SK-N-SH (cell line): ENCODE measurements at regions not wholly inside any gene's neighbourhood (a gene's known extent, or its start where the extent isn't known, plus 50 kb on each side); places are given as distances from the start of the nearest gene placed in this dataset.

Source experiments
- CTCF ChIA-PET: fragments of 300-600, 350-600 bp; formaldehyde crosslinking; extraction: SDS; loops from one replicate; lab custom pipeline; 2021; lab: Yijun Ruan, JAX
- POLR2A ChIA-PET: fragments of 350-600 bp; sonication (Branson Sonifier 250); formaldehyde crosslinking; extraction: SDS; loops from one replicate; lab custom pipeline; 2020; ENCODE audit warnings: antibody characterized with exemption, inconsistent platforms; lab: Yijun Ruan, JAX
- DNase-seq: peaks from one replicate; pipeline ENCODE4 v3.0.0; 2012
- H2AFZ ChIP-seq: fragments of 200-600 bp; sonication (generic); 2 replicates; pipeline ENCODE4 v1.8.1; 2016; ENCODE audit warnings: antibody characterized with exemption, mild to moderate bottlenecking, low read depth
- H3F3A ChIP-seq: fragments of 200-600 bp; sonication (generic); replicated peaks from 2 replicates; pipeline ENCODE3; 2016; ENCODE audit warnings: antibody characterized with exemption, mild to moderate bottlenecking; ENCODE audit not compliant: insufficient read depth
- H3K27ac ChIP-seq, 2 experiments: fragments of 200-500 bp in 1 of 2; fragments of 200-600 bp in 1 of 2; sonication (Bioruptor generic) in 1 of 2; sonication (generic), shearing (Covaris generic) in 1 of 2; 2 replicates each; pipeline versions ENCODE4 v1.5.1 to v1.6.1; 2014 to 2016; ENCODE audit warnings: low read depth in 2 of 2, inconsistent platforms in 1 of 2, low read length in 1 of 2, mild to moderate bottlenecking in 1 of 2, mixed read lengths in 1 of 2
- H3K27me3 ChIP-seq: fragments of 200-600 bp; sonication (generic), shearing (Covaris generic); 2 replicates; pipeline ENCODE4 v1.6.1; 2016; ENCODE audit warnings: mixed run types; ENCODE audit not compliant: insufficient read depth
- H3K36me3 ChIP-seq, 2 experiments: fragments of 200-500 bp in 1 of 2; fragments of 200-600 bp in 1 of 2; sonication (Bioruptor generic) in 1 of 2; sonication (generic) in 1 of 2; replicated peaks in 1 of 2; 2 replicates each; pipeline versions ENCODE3 to v1.5.1; 2014 to 2016; ENCODE audit warnings: low read length in 1 of 2, mild to moderate bottlenecking in 1 of 2; ENCODE audit not compliant: insufficient read depth in 2 of 2, control insufficient read depth in 1 of 2
- H3K4me1 ChIP-seq, 2 experiments: fragments of 200-500 bp in 1 of 2; fragments of 200-600 bp in 1 of 2; sonication (Bioruptor generic) in 1 of 2; sonication (generic), shearing (Covaris generic) in 1 of 2; 2 replicates each; pipeline versions ENCODE4 v1.5.1 to v1.6.1; 2014 to 2016; ENCODE audit warnings: low read depth in 1 of 2, low read length in 1 of 2, mixed run types in 1 of 2; ENCODE audit not compliant: insufficient read depth in 2 of 2, control insufficient read depth in 1 of 2
- H3K4me2 ChIP-seq: fragments of 200-600 bp; sonication (generic), shearing (Covaris generic); 2 replicates; pipeline ENCODE4 v1.6.1; 2017; ENCODE audit warnings: mixed run types
- H3K4me3 ChIP-seq, 2 experiments: fragments of 200-500 bp in 1 of 2; fragments of 200-600 bp in 1 of 2; sonication (Bioruptor generic) in 1 of 2; sonication (generic), shearing (Covaris generic) in 1 of 2; 2 replicates each; pipeline versions ENCODE4 v1.5.1 to v1.8.1; 2014 to 2016; ENCODE audit warnings: low read depth in 2 of 2, inconsistent platforms in 1 of 2, low read length in 1 of 2, mild to moderate bottlenecking in 1 of 2, mixed read lengths in 1 of 2, moderate library complexity in 1 of 2
- H3K79me2 ChIP-seq: fragments of 200-600 bp; sonication (generic); 2 replicates; pipeline ENCODE4 v1.8.1; 2017; ENCODE audit warnings: mild to moderate bottlenecking; ENCODE audit not compliant: insufficient read depth
- H3K9ac ChIP-seq: fragments of 200-600 bp; sonication (generic); 2 replicates; pipeline ENCODE4 v1.6.1; 2017; ENCODE audit warnings: mixed run types
- H3K9me2 ChIP-seq: fragments of 200-600 bp; sonication (generic); 2 replicates; pipeline ENCODE4 v1.6.1; 2017; ENCODE audit warnings: mixed run types
- H3K9me3 ChIP-seq: fragments of 200-600 bp; sonication (generic); 2 replicates; pipeline ENCODE4 v1.6.1; 2017; ENCODE audit warnings: mixed run types, mild to moderate bottlenecking, moderate library complexity
- H4K20me1 ChIP-seq: fragments of 200-600 bp; sonication (generic); 2 replicates; pipeline ENCODE4 v1.6.1; 2017; ENCODE audit warnings: mild to moderate bottlenecking, mixed run types; ENCODE audit not compliant: insufficient read depth
- CHD2 ChIP-seq: fragments of 150-350 bp; IDR thresholded peaks from 2 replicates; pipeline ENCODE4 v1.6.1; 2018; ENCODE audit warnings: low read length; ENCODE audit not compliant: partially characterized antibody
- ELF1 ChIP-seq: IDR thresholded peaks from 2 replicates; pipeline ENCODE4 v1.4.0; 2012
- EZH2phosphoT487 ChIP-seq: fragments of 200-600 bp; sonication (generic); IDR thresholded peaks from 2 replicates; pipeline ENCODE4 v1.6.1; 2017; ENCODE audit warnings: low read depth, mixed run types, mild to moderate bottlenecking, antibody characterized with exemption, moderate library complexity, borderline replicate concordance
- FOXM1 ChIP-seq: IDR thresholded peaks from 2 replicates; pipeline ENCODE4 v1.4.0; 2012; ENCODE audit warnings: low read depth, mild to moderate bottlenecking
- GABPA ChIP-seq: IDR thresholded peaks from 2 replicates; pipeline ENCODE4 v1.4.0; 2012; ENCODE audit warnings: low read depth, mild to moderate bottlenecking
- JUND ChIP-seq: IDR thresholded peaks from 2 replicates; pipeline ENCODE4 v1.4.0; 2012
- MEF2A ChIP-seq: IDR thresholded peaks from 2 replicates; pipeline ENCODE4 v1.4.0; 2012; ENCODE audit warnings: low read depth, borderline replicate concordance
- MXI1 ChIP-seq: IDR thresholded peaks from 2 replicates; pipeline ENCODE4 v1.6.1; 2012; ENCODE audit warnings: mild to moderate bottlenecking, low read depth, low read length, improper control_type of control experiment
- NFIC ChIP-seq: IDR thresholded peaks from 2 replicates; pipeline ENCODE4 v1.4.0; 2012; ENCODE audit warnings: borderline replicate concordance
- NRF1 ChIP-seq: IDR thresholded peaks from 2 replicates; pipeline ENCODE4 v1.6.1; 2012; ENCODE audit warnings: low read depth, mild to moderate bottlenecking, low read length
- RAD21 ChIP-seq: IDR thresholded peaks from 2 replicates; pipeline ENCODE4 v1.6.1; 2012; ENCODE audit warnings: mild to moderate bottlenecking, low read length
- RCOR1 ChIP-seq: fragments of 150-350 bp; IDR thresholded peaks from 2 replicates; pipeline ENCODE4 v1.6.1; 2017; ENCODE audit warnings: antibody characterized with exemption, low read length
- SIN3A ChIP-seq: IDR thresholded peaks from 2 replicates; pipeline ENCODE4 v1.6.1; 2012; ENCODE audit warnings: low read depth, mild to moderate bottlenecking, low read length, moderate library complexity, borderline replicate concordance
- SMC3 ChIP-seq: IDR thresholded peaks from 2 replicates; pipeline ENCODE4 v1.6.1; 2012; ENCODE audit warnings: low read depth, low read length, improper control_type of control experiment
- YY1 ChIP-seq: IDR thresholded peaks from 2 replicates; pipeline ENCODE4 v1.4.0; 2012; ENCODE audit warnings: low read depth, mild to moderate bottlenecking
- WGBS: methylation state at CpG from one replicate; pipeline ENCODE4 v1.1.6; 2017; ENCODE audit warnings: low lambda C conversion rate; 5-methylcytosine and 5-hydroxymethylcytosine counted together
- TF ChIP-seq, protein P1 (sequence below): fragments of 150-350 bp; IDR thresholded peaks from 2 replicates; pipeline ENCODE4 v1.6.1; 2016; ENCODE audit warnings: mild to moderate bottlenecking, low read depth, low read length
- TF ChIP-seq, protein P2 (sequence below): IDR thresholded peaks from 2 replicates; pipeline ENCODE4; 2012
- TF ChIP-seq, protein P3 (sequence below): fragments of 150-350 bp; IDR thresholded peaks from 2 replicates; pipeline ENCODE4 v1.6.1; 2017; ENCODE audit warnings: antibody characterized with exemption, low read length, low read depth, borderline replicate concordance
- TF ChIP-seq, protein P4 (sequence below): fragments of 200-600 bp; sonication (generic); IDR thresholded peaks from 2 replicates; pipeline ENCODE4 v1.6.1; 2017; ENCODE audit warnings: antibody characterized with exemption, mild to moderate bottlenecking, moderate library complexity
- TF ChIP-seq, protein P5 (sequence below): IDR thresholded peaks from 2 replicates; pipeline ENCODE4 v1.4.0; 2012; ENCODE audit warnings: low read depth
- TF ChIP-seq, protein P6 (sequence below): IDR thresholded peaks from 2 replicates; pipeline ENCODE4 v1.4.0; 2012; ENCODE audit warnings: low read depth, borderline replicate concordance

DNA sequence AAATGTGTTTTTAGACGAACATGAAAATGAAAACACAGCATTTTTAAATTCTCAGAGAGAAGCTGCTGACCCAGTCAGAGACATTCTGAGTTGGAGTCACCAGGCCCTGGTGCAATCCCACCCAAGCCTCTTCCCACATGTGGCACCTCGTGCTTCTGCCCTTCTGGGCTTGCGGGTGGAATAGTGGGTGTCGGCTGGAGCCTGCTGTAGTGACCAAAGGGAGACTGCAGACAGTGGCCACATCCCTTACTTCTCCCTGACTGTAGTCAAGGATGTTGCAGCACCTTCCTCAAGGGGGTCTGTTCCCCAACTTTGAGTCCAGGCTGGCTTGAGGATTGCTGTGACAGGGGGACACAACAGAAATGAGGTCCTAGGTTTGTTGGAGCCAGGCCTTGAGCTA lies 104.4 kb upstream of the GLI2 start:
- H3K4me2 ChIP-seq: no peak overlapping the region
- ChIA-PET POLR2A (no interaction called here), CTCF (interaction anchor here (0.6 to 1.1 kb wide), 2 partner anchors 39 to 1128 kb away, joined by 3 to 4 read pairs; no protein-coding TSS in a partner anchor)
- no peak overlapping the region for H3K9ac ChIP-seq
- no peak overlapping the region for H3K27ac ChIP-seq
- H2AFZ ChIP-seq: no peak overlapping the region
- no peaks in the 10 kb centered on the region for H3K9me2 ChIP-seq
- no peaks in the 10 kb centered on the region for H3K79me2 ChIP-seq
- no peaks in the 10 kb centered on the region for H3K9me3 ChIP-seq
- H3K27me3 ChIP-seq: peaks cover 23% of the 10 kb centered on the region
- WGBS: 48% methylated on average over 4 of the region's 4 CpGs
- no peaks in the 10 kb centered on the region for H3F3A ChIP-seq
- no peak for DNase-seq
- no peak overlapping the region for H3K4me3 ChIP-seq
- H3K36me3 ChIP-seq: no peaks in the 10 kb centered on the region
- TF ChIP-seq ELF1: no peak
- no peak for TF ChIP-seq EZH2phosphoT487
- TF ChIP-seq SIN3A: no peak
- no peak for TF ChIP-seq YY1
- TF ChIP-seq FOXM1: no peak
- TF ChIP-seq, protein P1, sequence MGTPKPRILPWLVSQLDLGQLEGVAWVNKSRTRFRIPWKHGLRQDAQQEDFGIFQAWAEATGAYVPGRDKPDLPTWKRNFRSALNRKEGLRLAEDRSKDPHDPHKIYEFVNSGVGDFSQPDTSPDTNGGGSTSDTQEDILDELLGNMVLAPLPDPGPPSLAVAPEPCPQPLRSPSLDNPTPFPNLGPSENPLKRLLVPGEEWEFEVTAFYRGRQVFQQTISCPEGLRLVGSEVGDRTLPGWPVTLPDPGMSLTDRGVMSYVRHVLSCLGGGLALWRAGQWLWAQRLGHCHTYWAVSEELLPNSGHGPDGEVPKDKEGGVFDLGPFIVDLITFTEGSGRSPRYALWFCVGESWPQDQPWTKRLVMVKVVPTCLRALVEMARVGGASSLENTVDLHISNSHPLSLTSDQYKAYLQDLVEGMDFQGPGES: no peak
- TF ChIP-seq, protein P2, sequence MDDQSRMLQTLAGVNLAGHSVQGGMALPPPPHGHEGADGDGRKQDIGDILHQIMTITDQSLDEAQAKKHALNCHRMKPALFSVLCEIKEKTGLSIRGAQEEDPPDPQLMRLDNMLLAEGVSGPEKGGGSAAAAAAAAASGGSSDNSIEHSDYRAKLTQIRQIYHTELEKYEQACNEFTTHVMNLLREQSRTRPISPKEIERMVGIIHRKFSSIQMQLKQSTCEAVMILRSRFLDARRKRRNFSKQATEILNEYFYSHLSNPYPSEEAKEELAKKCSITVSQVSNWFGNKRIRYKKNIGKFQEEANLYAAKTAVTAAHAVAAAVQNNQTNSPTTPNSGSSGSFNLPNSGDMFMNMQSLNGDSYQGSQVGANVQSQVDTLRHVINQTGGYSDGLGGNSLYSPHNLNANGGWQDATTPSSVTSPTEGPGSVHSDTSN: no peak
- no peak for TF ChIP-seq RAD21
- H3K4me1 ChIP-seq: peaks cover 0 to 5% of the 10 kb centered on the region in 2 experiments; a peak in 1 of 4 replicates
- no peaks in the 10 kb centered on the region for H4K20me1 ChIP-seq

DNA sequence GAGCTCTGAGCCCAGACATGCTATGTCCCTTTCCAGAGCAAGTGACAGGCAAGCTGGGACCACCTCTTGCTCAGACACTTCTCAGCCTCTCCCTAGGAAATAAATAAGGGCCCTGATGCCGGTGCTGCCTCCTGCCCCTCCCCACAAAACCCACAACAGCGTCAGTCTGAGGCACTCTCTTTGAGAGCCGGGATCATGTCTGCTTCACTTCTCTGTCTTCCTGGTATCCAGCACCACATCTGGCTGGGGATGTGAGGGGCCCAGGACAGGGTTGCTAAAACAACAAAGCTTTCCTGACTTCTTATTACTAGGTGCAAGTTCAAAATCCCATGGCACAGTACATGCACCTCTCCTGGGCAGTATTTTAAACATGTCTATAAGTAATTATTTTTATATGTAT lies 103.9 kb upstream of the GLI2 start:
- Histone ChIP-seq H3K9me3 (no peaks in the 10 kb centered on the region), H3K27ac (no peak overlapping the region), H3K9me2 (no peaks in the 10 kb centered on the region), H3K4me2 (no peak overlapping the region), H3K9ac (no peak overlapping the region), H3K4me3 (no peak overlapping the region), H3K79me2 (no peaks in the 10 kb centered on the region), H3K36me3 (no peaks in the 10 kb centered on the region), H4K20me1 (no peaks in the 10 kb centered on the region), H3K4me1 (peaks cover 0 to 5% of the 10 kb centered on the region in 2 experiments; a peak in 1 of 4 replicates), H3F3A (no peaks in the 10 kb centered on the region), H2AFZ (no peak overlapping the region), H3K27me3 (peaks cover 28% of the 10 kb centered on the region)
- no peak for DNase-seq
- WGBS: no CpG with 5 or more reads among the region's 3 CpGs
- POLR2A ChIA-PET: no interaction called here
- CTCF ChIA-PET: interaction anchor here (0.6 to 1.1 kb wide), 3 partner anchors 44 to 1128 kb away, joined by 3 read pairs; no protein-coding TSS in a partner anchor
- TF ChIP-seq GABPA (no peak), NFIC (no peak), RAD21 (no peak), MEF2A (no peak), SMC3 (no peak), JUND (no peak), MXI1 (no peak), CHD2 (no peak), RCOR1 (no peak), ELF1 (no peak), NRF1 (no peak)
- TF ChIP-seq, protein P3, sequence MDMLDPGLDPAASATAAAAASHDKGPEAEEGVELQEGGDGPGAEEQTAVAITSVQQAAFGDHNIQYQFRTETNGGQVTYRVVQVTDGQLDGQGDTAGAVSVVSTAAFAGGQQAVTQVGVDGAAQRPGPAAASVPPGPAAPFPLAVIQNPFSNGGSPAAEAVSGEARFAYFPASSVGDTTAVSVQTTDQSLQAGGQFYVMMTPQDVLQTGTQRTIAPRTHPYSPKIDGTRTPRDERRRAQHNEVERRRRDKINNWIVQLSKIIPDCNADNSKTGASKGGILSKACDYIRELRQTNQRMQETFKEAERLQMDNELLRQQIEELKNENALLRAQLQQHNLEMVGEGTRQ: no peak
- TF ChIP-seq, protein P1: no peak
- TF ChIP-seq, protein P4, sequence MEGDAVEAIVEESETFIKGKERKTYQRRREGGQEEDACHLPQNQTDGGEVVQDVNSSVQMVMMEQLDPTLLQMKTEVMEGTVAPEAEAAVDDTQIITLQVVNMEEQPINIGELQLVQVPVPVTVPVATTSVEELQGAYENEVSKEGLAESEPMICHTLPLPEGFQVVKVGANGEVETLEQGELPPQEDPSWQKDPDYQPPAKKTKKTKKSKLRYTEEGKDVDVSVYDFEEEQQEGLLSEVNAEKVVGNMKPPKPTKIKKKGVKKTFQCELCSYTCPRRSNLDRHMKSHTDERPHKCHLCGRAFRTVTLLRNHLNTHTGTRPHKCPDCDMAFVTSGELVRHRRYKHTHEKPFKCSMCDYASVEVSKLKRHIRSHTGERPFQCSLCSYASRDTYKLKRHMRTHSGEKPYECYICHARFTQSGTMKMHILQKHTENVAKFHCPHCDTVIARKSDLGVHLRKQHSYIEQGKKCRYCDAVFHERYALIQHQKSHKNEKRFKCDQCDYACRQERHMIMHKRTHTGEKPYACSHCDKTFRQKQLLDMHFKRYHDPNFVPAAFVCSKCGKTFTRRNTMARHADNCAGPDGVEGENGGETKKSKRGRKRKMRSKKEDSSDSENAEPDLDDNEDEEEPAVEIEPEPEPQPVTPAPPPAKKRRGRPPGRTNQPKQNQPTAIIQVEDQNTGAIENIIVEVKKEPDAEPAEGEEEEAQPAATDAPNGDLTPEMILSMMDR: no peak
- TF ChIP-seq, protein P5, sequence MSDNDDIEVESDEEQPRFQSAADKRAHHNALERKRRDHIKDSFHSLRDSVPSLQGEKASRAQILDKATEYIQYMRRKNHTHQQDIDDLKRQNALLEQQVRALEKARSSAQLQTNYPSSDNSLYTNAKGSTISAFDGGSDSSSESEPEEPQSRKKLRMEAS: no peak
- TF ChIP-seq, protein P6, sequence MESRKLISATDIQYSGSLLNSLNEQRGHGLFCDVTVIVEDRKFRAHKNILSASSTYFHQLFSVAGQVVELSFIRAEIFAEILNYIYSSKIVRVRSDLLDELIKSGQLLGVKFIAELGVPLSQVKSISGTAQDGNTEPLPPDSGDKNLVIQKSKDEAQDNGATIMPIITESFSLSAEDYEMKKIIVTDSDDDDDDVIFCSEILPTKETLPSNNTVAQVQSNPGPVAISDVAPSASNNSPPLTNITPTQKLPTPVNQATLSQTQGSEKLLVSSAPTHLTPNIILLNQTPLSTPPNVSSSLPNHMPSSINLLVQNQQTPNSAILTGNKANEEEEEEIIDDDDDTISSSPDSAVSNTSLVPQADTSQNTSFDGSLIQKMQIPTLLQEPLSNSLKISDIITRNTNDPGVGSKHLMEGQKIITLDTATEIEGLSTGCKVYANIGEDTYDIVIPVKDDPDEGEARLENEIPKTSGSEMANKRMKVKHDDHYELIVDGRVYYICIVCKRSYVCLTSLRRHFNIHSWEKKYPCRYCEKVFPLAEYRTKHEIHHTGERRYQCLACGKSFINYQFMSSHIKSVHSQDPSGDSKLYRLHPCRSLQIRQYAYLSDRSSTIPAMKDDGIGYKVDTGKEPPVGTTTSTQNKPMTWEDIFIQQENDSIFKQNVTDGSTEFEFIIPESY: no peak
